ENCODE measurements at regions not wholly inside any gene's neighbourhood (a gene's known extent, or its start where the extent isn't known, plus 50 kb on each side); places are given as distances from the start of the nearest gene placed in this dataset.
A peak's percentile ranks its signal among the peaks of the same experiment; 100 is the strongest.

- no peak overlapping the region for H3K27ac ChIP-seq
- TF ChIP-seq, protein P1, sequence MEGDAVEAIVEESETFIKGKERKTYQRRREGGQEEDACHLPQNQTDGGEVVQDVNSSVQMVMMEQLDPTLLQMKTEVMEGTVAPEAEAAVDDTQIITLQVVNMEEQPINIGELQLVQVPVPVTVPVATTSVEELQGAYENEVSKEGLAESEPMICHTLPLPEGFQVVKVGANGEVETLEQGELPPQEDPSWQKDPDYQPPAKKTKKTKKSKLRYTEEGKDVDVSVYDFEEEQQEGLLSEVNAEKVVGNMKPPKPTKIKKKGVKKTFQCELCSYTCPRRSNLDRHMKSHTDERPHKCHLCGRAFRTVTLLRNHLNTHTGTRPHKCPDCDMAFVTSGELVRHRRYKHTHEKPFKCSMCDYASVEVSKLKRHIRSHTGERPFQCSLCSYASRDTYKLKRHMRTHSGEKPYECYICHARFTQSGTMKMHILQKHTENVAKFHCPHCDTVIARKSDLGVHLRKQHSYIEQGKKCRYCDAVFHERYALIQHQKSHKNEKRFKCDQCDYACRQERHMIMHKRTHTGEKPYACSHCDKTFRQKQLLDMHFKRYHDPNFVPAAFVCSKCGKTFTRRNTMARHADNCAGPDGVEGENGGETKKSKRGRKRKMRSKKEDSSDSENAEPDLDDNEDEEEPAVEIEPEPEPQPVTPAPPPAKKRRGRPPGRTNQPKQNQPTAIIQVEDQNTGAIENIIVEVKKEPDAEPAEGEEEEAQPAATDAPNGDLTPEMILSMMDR (conservative IDR thresholded peaks at IDR 0.05): no peak
Measured at GRCh38 chr13:22271903-22272302, 601.0 kb downstream of the FGF9 start.

GRCh38 chr13:22275393-22275792, 604.5 kb downstream of the FGF9 start:
- H3K27ac ChIP-seq: no peak overlapping the region
- TF ChIP-seq, protein P1 (conservative IDR thresholded peaks at IDR 0.05): no peak

GRCh38 chr13:22276616-22277015, 605.7 kb downstream of the FGF9 start:
- no peak overlapping the region for H3K27ac ChIP-seq
- TF ChIP-seq, protein P1 (conservative IDR thresholded peaks at IDR 0.05): no peak

GRCh38 chr13:22278336-22278929, 607.6 kb downstream of the FGF9 start:
- TF ChIP-seq, protein P1 (conservative IDR thresholded peaks at IDR 0.05): peak; percentile 45
- no peak overlapping the region for H3K27ac ChIP-seq

GRCh38 chr13:22285867-22286266, 615.0 kb downstream of the FGF9 start:
- H3K27ac ChIP-seq: no peak overlapping the region
- TF ChIP-seq, protein P1 (conservative IDR thresholded peaks at IDR 0.05): no peak

DNA sequence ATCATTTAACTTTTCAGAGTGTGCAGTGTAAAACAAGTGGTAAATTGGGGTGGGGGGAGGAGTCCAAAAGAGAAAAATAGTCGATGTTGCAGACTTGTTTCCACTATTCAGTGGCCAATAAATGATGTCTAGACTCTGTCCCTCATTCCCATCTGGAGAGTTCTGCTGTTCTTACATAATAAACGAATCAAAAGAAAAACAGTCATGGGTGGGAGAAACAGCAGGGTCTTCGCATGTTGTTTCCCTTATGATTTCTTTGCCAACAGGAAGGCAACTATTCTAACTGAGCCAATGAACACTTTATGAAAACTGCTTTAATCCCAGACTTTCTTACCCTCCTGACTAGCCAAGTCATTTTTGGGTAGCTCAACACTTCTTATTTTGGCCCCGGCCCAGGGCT, 615.5 kb downstream of the FGF9 start:
- H3K27ac ChIP-seq: no peak overlapping the region
- TF ChIP-seq, protein P1 (conservative IDR thresholded peaks at IDR 0.05): no peak

DNA sequence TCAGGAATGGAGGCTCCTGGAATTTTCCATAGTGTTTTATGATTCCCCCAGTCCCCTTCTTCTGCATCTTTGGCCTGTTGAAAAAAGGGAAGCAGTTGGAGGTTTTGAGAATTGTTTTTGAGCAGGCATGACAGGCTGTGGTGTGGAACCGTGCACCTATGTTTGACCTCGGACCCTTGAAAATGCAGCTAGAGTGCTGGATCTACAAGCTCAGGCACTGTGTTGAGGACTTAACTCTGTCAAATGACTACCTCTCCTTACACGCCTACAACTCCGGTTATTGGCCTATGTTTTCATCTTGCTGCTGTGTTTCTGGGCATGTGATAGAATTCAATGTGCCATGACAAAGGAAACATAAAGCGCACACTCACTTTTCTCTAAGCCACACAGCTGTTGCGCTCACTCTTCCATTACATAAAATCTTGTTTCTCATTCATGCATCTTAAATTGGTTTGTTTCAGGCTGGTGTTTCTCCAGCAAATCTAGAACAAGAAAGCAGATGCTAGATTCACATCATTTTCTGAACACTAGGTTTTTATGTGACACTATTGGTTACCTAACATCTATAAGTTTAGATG, 616.6 kb downstream of the FGF9 start:
- no peak overlapping the region for H3K27ac ChIP-seq
- TF ChIP-seq, protein P1 (conservative IDR thresholded peaks at IDR 0.05): no peak
